GM23338 (cell line): ENCODE measurements at regions not wholly inside any gene's neighbourhood (a gene's known extent, or its start where the extent isn't known, plus 50 kb on each side); places are given as distances from the start of the nearest gene placed in this dataset.
A peak's percentile ranks its signal among the peaks of the same experiment; 100 is the strongest.

ENCODE experiments used
- ATAC-seq: fragments of 200-7000 bp; cut with Tn5 transposase; 3 replicates; pipeline ENCODE4 v1.9.1; 2020
- DNase-seq: peaks from one replicate; pipeline ENCODE4 v3.0.0-alpha.2; 2015; ENCODE audit warnings: low spot score
- H2AFZ ChIP-seq: fragments of 200-600 bp; sonication (generic); 2 replicates; pipeline ENCODE4 v1.8.0; 2016; ENCODE audit warnings: antibody characterized with exemption, mild to moderate bottlenecking, moderate library complexity
- H3F3A ChIP-seq: fragments of 200-600 bp; sonication (generic); replicated peaks from 2 replicates; pipeline ENCODE4 v1.8.0; 2017; ENCODE audit warnings: antibody characterized with exemption, mixed run types, low read depth
- H3K27ac ChIP-seq: fragments of 200-600 bp; sonication (generic); 2 replicates; pipeline ENCODE4 v1.6.1; 2016; ENCODE audit warnings: low read depth
- H3K27me3 ChIP-seq: fragments of 200-600 bp; sonication (generic); 2 replicates; pipeline ENCODE4 v1.8.0; 2016; ENCODE audit warnings: mild to moderate bottlenecking, mixed run types, moderate library complexity; ENCODE audit not compliant: insufficient read depth
- H3K36me3 ChIP-seq: fragments of 200-600 bp; sonication (generic); 2 replicates; pipeline ENCODE4 v1.8.0; 2016; ENCODE audit warnings: mild to moderate bottlenecking; ENCODE audit not compliant: insufficient read depth
- H3K4me1 ChIP-seq: fragments of 200-600 bp; sonication (generic); 2 replicates; pipeline ENCODE4 v1.8.0; 2016; ENCODE audit warnings: mild to moderate bottlenecking, moderate library complexity; ENCODE audit not compliant: insufficient read depth
- H3K4me2 ChIP-seq: fragments of 200-600 bp; sonication (generic); 2 replicates; pipeline ENCODE4 v1.7.1; 2017; ENCODE audit warnings: mixed run types
- H3K4me3 ChIP-seq: fragments of 200-600 bp; sonication (generic); 2 replicates; pipeline ENCODE4 v1.6.1; 2016; ENCODE audit warnings: mixed run types
- H3K79me2 ChIP-seq: fragments of 200-600 bp; sonication (generic); replicated peaks from 2 replicates; pipeline ENCODE4 v1.8.0; 2017; ENCODE audit warnings: mild to moderate bottlenecking; ENCODE audit not compliant: insufficient read depth
- H3K9me2 ChIP-seq: fragments of 200-600 bp; sonication (generic); 2 replicates; pipeline ENCODE4 v1.8.0; 2017; ENCODE audit not compliant: insufficient read depth
- H4K20me1 ChIP-seq: fragments of 200-600 bp; sonication (generic); replicated peaks from 2 replicates; pipeline ENCODE4 v1.8.0; 2017; ENCODE audit warnings: mild to moderate bottlenecking; ENCODE audit not compliant: insufficient read depth
- H3K27ac Mint-ChIP-seq: 2 replicates; pipeline ENCODE4 v1.8.0; 2020; ENCODE audit warnings: inconsistent platforms, mild to moderate bottlenecking, moderate library complexity, mixed read lengths
- H3K27me3 Mint-ChIP-seq: 3 replicates; pipeline ENCODE4 v1.8.0; 2022; ENCODE audit warnings: low read depth, mild to moderate bottlenecking, moderate library complexity, mixed read lengths, inconsistent platforms; ENCODE audit not compliant: insufficient read depth, poor library complexity
- H3K36me3 Mint-ChIP-seq: 3 replicates; pipeline ENCODE4 v1.8.0; 2021; ENCODE audit warnings: low read depth, mild to moderate bottlenecking, inconsistent platforms, moderate library complexity, mixed read lengths
- H3K4me1 Mint-ChIP-seq: 3 replicates; pipeline ENCODE4 v1.8.0; 2020; ENCODE audit warnings: mild to moderate bottlenecking, inconsistent platforms, mixed read lengths
- H3K4me3 Mint-ChIP-seq: 3 replicates; pipeline ENCODE4 v1.8.0; 2021; ENCODE audit warnings: moderate library complexity, mild to moderate bottlenecking, inconsistent platforms, mixed read lengths
- H3K9me3 Mint-ChIP-seq: 3 replicates; pipeline ENCODE4 v1.8.0; 2020; ENCODE audit warnings: moderate library complexity, mild to moderate bottlenecking, inconsistent platforms, mixed read lengths
- CREB1 ChIP-seq: fragments of 250-450 bp; sonication (Bioruptor Pico); IDR thresholded peaks from 2 replicates; pipeline ENCODE4 v1.5.0; 2020; ENCODE audit warnings: low read depth, mild to moderate bottlenecking, moderate library complexity
- EZH2 ChIP-seq: fragments of 200-600 bp; sonication (generic); IDR thresholded peaks from one replicate; pipeline ENCODE4 v1.8.0; 2017; ENCODE audit warnings: antibody characterized with exemption, mild to moderate bottlenecking, low read depth; ENCODE audit not compliant: unreplicated experiment
- EZH2phosphoT487 ChIP-seq: fragments of 200-600 bp; sonication (generic); IDR thresholded peaks from one replicate; pipeline ENCODE4 v1.8.1; 2018; ENCODE audit warnings: antibody characterized with exemption; ENCODE audit not compliant: unreplicated experiment
- JUNB ChIP-seq: IDR thresholded peaks from one replicate; pipeline ENCODE4 v1.6.1; 2016; ENCODE audit warnings: antibody characterized with exemption; ENCODE audit not compliant: unreplicated experiment
- NANOG ChIP-seq: IDR thresholded peaks from 2 replicates; pipeline ENCODE4 v1.6.1; 2016; ENCODE audit warnings: antibody characterized with exemption, borderline replicate concordance
- POLR2AphosphoS5 ChIP-seq: IDR thresholded peaks from 2 replicates; pipeline ENCODE4 v1.6.1; 2016; ENCODE audit warnings: antibody characterized with exemption, low read depth
- STAT1 ChIP-seq: IDR thresholded peaks from one replicate; pipeline ENCODE4 v1.6.1; 2016; ENCODE audit warnings: antibody characterized with exemption; ENCODE audit not compliant: unreplicated experiment
- ZNF114 ChIP-seq: fragments of 250-450 bp; sonication (Bioruptor Pico); IDR thresholded peaks from 2 replicates; pipeline ENCODE4 v1.5.0; 2020; ENCODE audit warnings: mild to moderate bottlenecking, moderate library complexity
- ZNF331 ChIP-seq: fragments of 250-450 bp; sonication (Bioruptor Pico); IDR thresholded peaks from 2 replicates; pipeline ENCODE4 v1.5.0; 2020; ENCODE audit warnings: low read depth, mild to moderate bottlenecking, moderate library complexity
- ZNF462 ChIP-seq: fragments of 250-450 bp; sonication (Bioruptor Pico); IDR thresholded peaks from 2 replicates; pipeline ENCODE4 v1.5.0; 2020; ENCODE audit warnings: mild to moderate bottlenecking, moderate library complexity
- TF ChIP-seq, protein P1 (sequence below): IDR thresholded peaks from one replicate; pipeline ENCODE4 v1.6.1; 2018; ENCODE audit warnings: antibody characterized with exemption; ENCODE audit not compliant: unreplicated experiment
- TF ChIP-seq, protein P2 (sequence below), 2 experiments: fragments of 200-600 bp in 1 of 2; sonication (generic) in 1 of 2; conservative IDR thresholded peaks; 2 replicates each; pipeline versions ENCODE4 v1.5.1 to v1.6.1; 2016 to 2017; ENCODE audit warnings: antibody characterized with exemption in 2 of 2, low read depth in 2 of 2, mild to moderate bottlenecking in 2 of 2, moderate library complexity in 1 of 2
- TF ChIP-seq, protein P3 (sequence below): IDR thresholded peaks from 2 replicates; pipeline ENCODE4 v1.6.1; 2016; ENCODE audit warnings: antibody characterized with exemption

DNA sequence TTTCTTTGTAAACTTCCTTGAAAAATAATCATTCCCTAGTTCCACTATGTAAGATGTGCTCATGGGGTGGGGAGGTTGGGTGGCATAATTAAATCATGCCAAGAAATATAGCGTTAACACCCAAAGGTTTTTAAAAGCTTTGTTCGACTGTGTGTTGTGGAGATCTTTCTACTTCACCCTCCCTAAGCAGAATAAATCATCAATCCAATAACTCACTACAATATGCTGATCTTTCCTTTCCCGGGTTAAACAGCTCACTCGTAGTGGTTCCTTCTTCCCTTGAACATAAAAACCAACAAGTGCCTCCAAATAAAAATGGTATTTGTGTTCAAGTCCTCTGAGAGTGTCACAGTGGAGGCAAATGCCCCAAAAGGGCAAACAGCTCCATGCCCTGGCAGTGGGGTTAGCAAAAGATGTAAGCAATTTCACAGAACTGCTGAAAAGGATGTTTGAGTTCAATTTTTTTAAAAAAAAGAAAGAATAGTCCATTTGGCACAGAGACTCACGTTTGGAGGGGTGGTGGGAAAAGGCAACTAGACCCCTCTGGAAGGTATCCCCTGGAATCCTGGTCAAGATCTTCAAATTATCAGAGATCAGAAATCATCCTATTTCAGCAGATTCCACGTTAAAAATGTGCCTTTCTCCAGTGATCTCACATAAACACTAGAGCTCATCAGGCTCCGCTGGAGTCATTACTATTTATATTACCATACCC lies 99.1 kb downstream of the TFAP2A start:
- Histone ChIP-seq H4K20me1 (no peaks in the 10 kb centered on the region), H3K4me2 (peak overlapping the region; percentile 43), H3K27me3 (no peaks in the 10 kb centered on the region), H3K9me2 (no peaks in the 10 kb centered on the region), H3F3A (peaks cover 1% of the 10 kb centered on the region), H3K27ac (no peak overlapping the region; the same call in 1 of the 2 replicates), H3K4me1 (peaks cover 59% of the 10 kb centered on the region), H3K36me3 (no peaks in the 10 kb centered on the region), H3K79me2 (no peaks in the 10 kb centered on the region), H2AFZ (peak overlapping the region; percentile 57), H3K4me3 (no peak overlapping the region; the same call in 1 of the 2 replicates)
- no peak overlapping the region for H3K4me3 Mint-ChIP-seq
- H3K27me3 Mint-ChIP-seq, result peaks cover 12% of the 10 kb centered on the region
- H3K27ac Mint-ChIP-seq, result no peak overlapping the region
- DNase-seq (no peak), ATAC-seq (no peak)
- TF ChIP-seq ZNF331 (CRISPR knock-in tag), result no peak
- TF ChIP-seq, protein P1, sequence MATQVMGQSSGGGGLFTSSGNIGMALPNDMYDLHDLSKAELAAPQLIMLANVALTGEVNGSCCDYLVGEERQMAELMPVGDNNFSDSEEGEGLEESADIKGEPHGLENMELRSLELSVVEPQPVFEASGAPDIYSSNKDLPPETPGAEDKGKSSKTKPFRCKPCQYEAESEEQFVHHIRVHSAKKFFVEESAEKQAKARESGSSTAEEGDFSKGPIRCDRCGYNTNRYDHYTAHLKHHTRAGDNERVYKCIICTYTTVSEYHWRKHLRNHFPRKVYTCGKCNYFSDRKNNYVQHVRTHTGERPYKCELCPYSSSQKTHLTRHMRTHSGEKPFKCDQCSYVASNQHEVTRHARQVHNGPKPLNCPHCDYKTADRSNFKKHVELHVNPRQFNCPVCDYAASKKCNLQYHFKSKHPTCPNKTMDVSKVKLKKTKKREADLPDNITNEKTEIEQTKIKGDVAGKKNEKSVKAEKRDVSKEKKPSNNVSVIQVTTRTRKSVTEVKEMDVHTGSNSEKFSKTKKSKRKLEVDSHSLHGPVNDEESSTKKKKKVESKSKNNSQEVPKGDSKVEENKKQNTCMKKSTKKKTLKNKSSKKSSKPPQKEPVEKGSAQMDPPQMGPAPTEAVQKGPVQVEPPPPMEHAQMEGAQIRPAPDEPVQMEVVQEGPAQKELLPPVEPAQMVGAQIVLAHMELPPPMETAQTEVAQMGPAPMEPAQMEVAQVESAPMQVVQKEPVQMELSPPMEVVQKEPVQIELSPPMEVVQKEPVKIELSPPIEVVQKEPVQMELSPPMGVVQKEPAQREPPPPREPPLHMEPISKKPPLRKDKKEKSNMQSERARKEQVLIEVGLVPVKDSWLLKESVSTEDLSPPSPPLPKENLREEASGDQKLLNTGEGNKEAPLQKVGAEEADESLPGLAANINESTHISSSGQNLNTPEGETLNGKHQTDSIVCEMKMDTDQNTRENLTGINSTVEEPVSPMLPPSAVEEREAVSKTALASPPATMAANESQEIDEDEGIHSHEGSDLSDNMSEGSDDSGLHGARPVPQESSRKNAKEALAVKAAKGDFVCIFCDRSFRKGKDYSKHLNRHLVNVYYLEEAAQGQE, result no peak
- no peak for TF ChIP-seq EZH2
- TF ChIP-seq JUNB, result no peak
- TF ChIP-seq POLR2AphosphoS5, result no peak
- TF ChIP-seq, protein P2, sequence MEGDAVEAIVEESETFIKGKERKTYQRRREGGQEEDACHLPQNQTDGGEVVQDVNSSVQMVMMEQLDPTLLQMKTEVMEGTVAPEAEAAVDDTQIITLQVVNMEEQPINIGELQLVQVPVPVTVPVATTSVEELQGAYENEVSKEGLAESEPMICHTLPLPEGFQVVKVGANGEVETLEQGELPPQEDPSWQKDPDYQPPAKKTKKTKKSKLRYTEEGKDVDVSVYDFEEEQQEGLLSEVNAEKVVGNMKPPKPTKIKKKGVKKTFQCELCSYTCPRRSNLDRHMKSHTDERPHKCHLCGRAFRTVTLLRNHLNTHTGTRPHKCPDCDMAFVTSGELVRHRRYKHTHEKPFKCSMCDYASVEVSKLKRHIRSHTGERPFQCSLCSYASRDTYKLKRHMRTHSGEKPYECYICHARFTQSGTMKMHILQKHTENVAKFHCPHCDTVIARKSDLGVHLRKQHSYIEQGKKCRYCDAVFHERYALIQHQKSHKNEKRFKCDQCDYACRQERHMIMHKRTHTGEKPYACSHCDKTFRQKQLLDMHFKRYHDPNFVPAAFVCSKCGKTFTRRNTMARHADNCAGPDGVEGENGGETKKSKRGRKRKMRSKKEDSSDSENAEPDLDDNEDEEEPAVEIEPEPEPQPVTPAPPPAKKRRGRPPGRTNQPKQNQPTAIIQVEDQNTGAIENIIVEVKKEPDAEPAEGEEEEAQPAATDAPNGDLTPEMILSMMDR (conservative IDR thresholded peaks at IDR 0.05; ENCODE audit: low read depth in 2 of 2), result no peak
- TF ChIP-seq, protein P3, sequence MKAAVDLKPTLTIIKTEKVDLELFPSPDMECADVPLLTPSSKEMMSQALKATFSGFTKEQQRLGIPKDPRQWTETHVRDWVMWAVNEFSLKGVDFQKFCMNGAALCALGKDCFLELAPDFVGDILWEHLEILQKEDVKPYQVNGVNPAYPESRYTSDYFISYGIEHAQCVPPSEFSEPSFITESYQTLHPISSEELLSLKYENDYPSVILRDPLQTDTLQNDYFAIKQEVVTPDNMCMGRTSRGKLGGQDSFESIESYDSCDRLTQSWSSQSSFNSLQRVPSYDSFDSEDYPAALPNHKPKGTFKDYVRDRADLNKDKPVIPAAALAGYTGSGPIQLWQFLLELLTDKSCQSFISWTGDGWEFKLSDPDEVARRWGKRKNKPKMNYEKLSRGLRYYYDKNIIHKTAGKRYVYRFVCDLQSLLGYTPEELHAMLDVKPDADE, result no peak
- no peak for TF ChIP-seq ZNF462
- no peak for TF ChIP-seq ZNF114 (CRISPR knock-in tag)
- no peak for TF ChIP-seq EZH2phosphoT487
- TF ChIP-seq NANOG, result no peak
- TF ChIP-seq CREB1 (CRISPR knock-in tag), result no peak
- no peak for TF ChIP-seq STAT1
- H3K36me3 Mint-ChIP-seq, result no peaks in the 10 kb centered on the region
- peaks cover 49% of the 10 kb centered on the region for H3K4me1 Mint-ChIP-seq
- H3K9me3 Mint-ChIP-seq, result peaks cover 5% of the 10 kb centered on the region; the same call in 2 of the 3 replicates
